GM10248 (cell line): ENCODE measurements at regions not wholly inside any gene's neighbourhood (a gene's known extent, or its start where the extent isn't known, plus 50 kb on each side); places are given as distances from the start of the nearest gene placed in this dataset.
A peak's percentile ranks its signal among the peaks of the same experiment; 100 is the strongest.

ENCODE experiments used
- CTCF ChIA-PET: fragments of 300-600 bp; sonication (Branson Sonifier 250); formaldehyde crosslinking; extraction: SDS; loops from one replicate; lab custom pipeline; 2021; ENCODE audit warnings: antibody characterized with exemption; lab: Yijun Ruan, JAX
- POLR2A ChIA-PET: fragments of 350-650 bp; sonication (Branson Sonifier 250); formaldehyde crosslinking; extraction: SDS; loops from one replicate; lab custom pipeline; 2020; ENCODE audit warnings: antibody characterized with exemption; lab: Yijun Ruan, JAX
- DNase-seq: peaks from one replicate; pipeline ENCODE4 v3.0.0; 2012; ENCODE audit errors: extremely low spot score
- CTCF ChIP-seq: IDR thresholded peaks from 2 replicates; pipeline ENCODE4 v1.5.1; 2012; ENCODE audit warnings: mild to moderate bottlenecking, low read depth; ENCODE audit errors: extremely low read depth, missing control alignments, control extremely low read depth

GRCh38 chr6:25009393-25009710, 73.6 kb upstream of the RIPOR2 start:
- CTCF ChIA-PET, result interaction anchor here (0.7 to 6.5 kb wide), 9 partner anchors 10 to 128 kb away, joined by 3 to 49 read pairs (median 5); no protein-coding TSS in a partner anchor
- TF ChIP-seq CTCF, result no peak
- DNase-seq, result no peak
- POLR2A ChIA-PET, result no interaction called here

- DNase-seq, result no peak
- ChIA-PET POLR2A (no interaction called here), CTCF (interaction anchor here (1.1 to 6.5 kb wide), 8 partner anchors 9 to 128 kb away, joined by 3 to 49 read pairs (median 6); no protein-coding TSS in a partner anchor)
- TF ChIP-seq CTCF, result no peak
These were observed 74.4 kb upstream of the RIPOR2 start for GRCh38 chr6:25010176-25010575.

- POLR2A ChIA-PET, result no interaction called here
- DNase-seq, result no peak
- CTCF ChIA-PET, result interaction anchor here (4.8 kb wide), 1 partner anchor 20 kb away, joined by 39 read pairs; no protein-coding TSS in a partner anchor
- TF ChIP-seq CTCF, result no peak
These were observed 75.3 kb upstream of the RIPOR2 start for GRCh38 chr6:25010902-25011625.

GRCh38 chr6:25012657-25013056, 76.9 kb upstream of the RIPOR2 start:
- ChIA-PET POLR2A (no interaction called here), CTCF (interaction anchor here (0.6 to 8.1 kb wide), 10 partner anchors 8 to 206 kb away, joined by 3 to 87 read pairs (median 3); partner anchors contain the start of gene RIPOR2)
- TF ChIP-seq CTCF, result no peak
- no peak for DNase-seq

- ChIA-PET POLR2A (no interaction called here), CTCF (interaction anchor here (0.6 to 8.1 kb wide), 17 partner anchors 9 to 207 kb away, joined by 3 to 87 read pairs (median 3); partner anchors contain the start of gene RIPOR2)
These were observed 77.5 kb upstream of the RIPOR2 start for GRCh38 chr6:25013246-25013645.

GRCh38 chr6:25014369-25014768, 78.6 kb upstream of the RIPOR2 start:
- ChIA-PET CTCF (interaction anchor here (1.1 to 8.1 kb wide), 13 partner anchors 8 to 157 kb away, joined by 3 to 87 read pairs (median 5); no protein-coding TSS in a partner anchor), POLR2A (no interaction called here)
- no peak for TF ChIP-seq CTCF
- no peak for DNase-seq

More at GRCh38 chr6:25013246-25013645, 77.5 kb upstream of the RIPOR2 start:
- no peak for DNase-seq
- TF ChIP-seq CTCF, result peak; percentile 30
